KMS-11 (cell line): ENCODE measurements at regions not wholly inside any gene's neighbourhood (a gene's known extent, or its start where the extent isn't known, plus 50 kb on each side); places are given as distances from the start of the nearest gene placed in this dataset.

Experiments
- H2AFZ ChIP-seq: fragments of 200-600 bp; sonication (generic); 2 replicates; pipeline ENCODE4 v1.6.1; 2016; ENCODE audit warnings: antibody characterized with exemption, mixed run types, low read depth
- H3K27ac ChIP-seq: fragments of 200-600 bp; sonication (generic); 2 replicates; pipeline ENCODE4 v1.6.1; 2016; ENCODE audit warnings: mild to moderate bottlenecking, mixed run types
- H3K27me3 ChIP-seq: fragments of 200-600 bp; sonication (generic); 2 replicates; pipeline ENCODE4 v1.6.1; 2017; ENCODE audit warnings: mild to moderate bottlenecking, low read depth, mixed run types, moderate library complexity; ENCODE audit not compliant: insufficient read depth
- H3K36me3 ChIP-seq: fragments of 200-600 bp; sonication (generic); 2 replicates; pipeline ENCODE4 v1.6.1; 2017; ENCODE audit warnings: mild to moderate bottlenecking, mixed run types; ENCODE audit not compliant: insufficient read depth
- H3K4me1 ChIP-seq: fragments of 200-600 bp; sonication (generic); 2 replicates; pipeline ENCODE4 v1.6.1; 2016; ENCODE audit warnings: mild to moderate bottlenecking, low read depth, mixed run types; ENCODE audit not compliant: poor library complexity, severe bottlenecking
- H3K4me2 ChIP-seq: fragments of 200-600 bp; sonication (generic); 2 replicates; pipeline ENCODE4 v1.7.0; 2016; ENCODE audit warnings: mild to moderate bottlenecking, mixed run types
- H3K4me3 ChIP-seq: fragments of 200-600 bp; sonication (generic); IDR thresholded peaks from 2 replicates; pipeline ENCODE4 v1.6.1; 2017; ENCODE audit warnings: low read depth, low read length, mixed read lengths; ENCODE audit not compliant: insufficient read depth
- H3K79me2 ChIP-seq: fragments of 200-600 bp; sonication (generic); 2 replicates; pipeline ENCODE4 v1.6.1; 2016; ENCODE audit warnings: low read depth, mixed run types; ENCODE audit not compliant: insufficient read depth
- H3K9ac ChIP-seq: fragments of 200-600 bp; sonication (generic); 2 replicates; pipeline ENCODE4 v1.6.1; 2016; ENCODE audit warnings: mild to moderate bottlenecking, mixed run types
- H4K20me1 ChIP-seq: fragments of 200-600 bp; sonication (generic); 2 replicates; pipeline ENCODE4 v1.6.1; 2016; ENCODE audit warnings: mild to moderate bottlenecking, mixed run types; ENCODE audit not compliant: insufficient read depth
- TF ChIP-seq, protein P1 (sequence below): fragments of 200-600 bp; sonication (generic); conservative IDR thresholded peaks from 2 replicates; pipeline ENCODE4 v1.6.1; 2017; ENCODE audit warnings: low read depth, mild to moderate bottlenecking, antibody characterized with exemption, low read length, moderate library complexity, mixed read lengths

DNA sequence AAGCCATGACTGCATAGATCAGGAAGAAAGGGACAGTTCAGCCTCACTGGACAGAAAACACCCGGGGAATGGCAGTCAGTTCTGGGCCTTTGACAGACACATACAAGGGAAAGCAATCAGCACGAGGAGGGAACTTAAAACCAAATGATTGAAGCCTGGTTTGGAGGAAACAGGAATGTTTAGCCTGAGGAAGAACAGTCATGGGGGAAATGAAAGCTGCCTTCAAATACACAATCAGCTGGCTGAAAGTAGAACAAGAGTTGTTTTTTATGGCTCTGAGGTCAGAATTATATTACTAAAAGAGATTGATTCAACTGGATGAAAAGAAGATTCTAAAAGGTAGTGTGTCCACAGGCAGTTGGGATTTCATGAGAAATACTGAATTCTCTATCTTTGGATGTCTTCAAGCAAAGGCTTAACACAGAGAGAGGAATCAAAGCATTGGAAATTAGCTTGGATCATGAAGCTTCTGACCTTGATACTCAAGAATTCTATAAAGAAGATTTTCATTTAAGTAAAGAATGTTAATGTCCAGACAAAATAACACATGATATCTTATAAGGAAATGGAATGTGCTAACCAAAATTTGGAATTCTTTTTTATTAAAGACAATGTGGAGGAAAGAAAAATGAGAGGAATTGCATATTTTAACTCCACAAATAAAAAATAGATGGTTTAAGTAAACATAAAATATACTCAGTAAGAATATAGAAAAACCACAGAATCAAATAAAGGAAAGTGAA lies 216.6 kb downstream of the IBTK start:
- no peak overlapping the region for H2AFZ ChIP-seq

DNA sequence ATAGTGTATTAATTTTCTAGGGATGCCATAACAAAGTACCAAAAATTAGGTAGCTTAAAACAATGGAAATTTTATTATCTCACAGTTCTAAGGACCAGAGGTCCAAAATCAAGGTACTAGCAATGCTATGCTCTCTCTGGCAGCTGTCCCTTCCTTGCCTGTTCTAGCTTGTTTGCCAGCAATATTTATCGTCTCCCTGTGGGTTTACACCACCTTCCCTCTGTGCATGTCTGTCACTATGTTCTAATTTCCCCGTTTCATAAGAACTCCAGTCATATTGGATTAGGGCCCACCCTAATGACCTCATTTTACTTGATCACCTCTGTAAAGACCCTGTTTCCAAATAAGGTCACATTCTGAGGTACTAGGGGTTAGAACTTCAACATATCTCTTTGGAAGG lies 217.2 kb downstream of the IBTK start:
- Histone ChIP-seq H3K36me3 (no peaks in the 10 kb centered on the region), H4K20me1 (no peaks in the 10 kb centered on the region), H3K27ac (no peak overlapping the region), H3K4me1 (no peaks in the 10 kb centered on the region), H3K27me3 (no peaks in the 10 kb centered on the region), H2AFZ (no peak overlapping the region), H3K9ac (no peak overlapping the region), H3K4me2 (no peak overlapping the region), H3K4me3 (no peak overlapping the region), H3K79me2 (no peaks in the 10 kb centered on the region)
- TF ChIP-seq, protein P1, sequence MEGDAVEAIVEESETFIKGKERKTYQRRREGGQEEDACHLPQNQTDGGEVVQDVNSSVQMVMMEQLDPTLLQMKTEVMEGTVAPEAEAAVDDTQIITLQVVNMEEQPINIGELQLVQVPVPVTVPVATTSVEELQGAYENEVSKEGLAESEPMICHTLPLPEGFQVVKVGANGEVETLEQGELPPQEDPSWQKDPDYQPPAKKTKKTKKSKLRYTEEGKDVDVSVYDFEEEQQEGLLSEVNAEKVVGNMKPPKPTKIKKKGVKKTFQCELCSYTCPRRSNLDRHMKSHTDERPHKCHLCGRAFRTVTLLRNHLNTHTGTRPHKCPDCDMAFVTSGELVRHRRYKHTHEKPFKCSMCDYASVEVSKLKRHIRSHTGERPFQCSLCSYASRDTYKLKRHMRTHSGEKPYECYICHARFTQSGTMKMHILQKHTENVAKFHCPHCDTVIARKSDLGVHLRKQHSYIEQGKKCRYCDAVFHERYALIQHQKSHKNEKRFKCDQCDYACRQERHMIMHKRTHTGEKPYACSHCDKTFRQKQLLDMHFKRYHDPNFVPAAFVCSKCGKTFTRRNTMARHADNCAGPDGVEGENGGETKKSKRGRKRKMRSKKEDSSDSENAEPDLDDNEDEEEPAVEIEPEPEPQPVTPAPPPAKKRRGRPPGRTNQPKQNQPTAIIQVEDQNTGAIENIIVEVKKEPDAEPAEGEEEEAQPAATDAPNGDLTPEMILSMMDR = no peak

More for the DNA sequence above, 216.6 kb downstream of the IBTK start:
- Histone ChIP-seq H3K9ac (no peak overlapping the region), H3K27ac (no peak overlapping the region), H3K36me3 (no peaks in the 10 kb centered on the region), H3K4me1 (no peaks in the 10 kb centered on the region), H3K4me3 (no peak overlapping the region), H3K27me3 (no peaks in the 10 kb centered on the region), H3K79me2 (no peaks in the 10 kb centered on the region), H4K20me1 (no peaks in the 10 kb centered on the region), H3K4me2 (no peak overlapping the region)
- TF ChIP-seq, protein P1 = no peak

DNA sequence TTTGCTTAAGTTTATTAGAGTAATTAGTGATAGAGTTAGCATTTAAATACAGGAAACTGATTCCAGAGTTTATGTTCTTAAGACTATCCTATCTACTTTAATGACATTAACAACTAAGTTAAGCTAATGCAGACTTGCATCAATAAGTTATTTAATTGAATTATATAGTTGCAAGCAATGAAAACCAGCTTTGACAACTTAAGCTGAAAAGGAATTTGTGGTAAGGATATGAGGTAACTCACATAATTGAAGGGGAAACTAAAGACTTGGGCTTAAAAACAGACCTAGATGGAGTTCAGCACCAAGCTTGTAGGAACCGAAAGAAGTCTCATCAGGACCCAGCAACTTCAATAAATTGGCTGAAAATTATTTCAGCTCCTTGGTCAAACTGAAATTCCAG lies 222.3 kb downstream of the IBTK start:
- Histone ChIP-seq H3K4me2 (no peak overlapping the region), H3K79me2 (no peaks in the 10 kb centered on the region), H3K9ac (no peak overlapping the region), H2AFZ (no peak overlapping the region), H3K36me3 (no peaks in the 10 kb centered on the region), H3K4me1 (no peaks in the 10 kb centered on the region), H3K27ac (no peak overlapping the region), H3K4me3 (no peak overlapping the region), H4K20me1 (no peaks in the 10 kb centered on the region), H3K27me3 (no peaks in the 10 kb centered on the region)
- TF ChIP-seq, protein P1 = no peak

DNA sequence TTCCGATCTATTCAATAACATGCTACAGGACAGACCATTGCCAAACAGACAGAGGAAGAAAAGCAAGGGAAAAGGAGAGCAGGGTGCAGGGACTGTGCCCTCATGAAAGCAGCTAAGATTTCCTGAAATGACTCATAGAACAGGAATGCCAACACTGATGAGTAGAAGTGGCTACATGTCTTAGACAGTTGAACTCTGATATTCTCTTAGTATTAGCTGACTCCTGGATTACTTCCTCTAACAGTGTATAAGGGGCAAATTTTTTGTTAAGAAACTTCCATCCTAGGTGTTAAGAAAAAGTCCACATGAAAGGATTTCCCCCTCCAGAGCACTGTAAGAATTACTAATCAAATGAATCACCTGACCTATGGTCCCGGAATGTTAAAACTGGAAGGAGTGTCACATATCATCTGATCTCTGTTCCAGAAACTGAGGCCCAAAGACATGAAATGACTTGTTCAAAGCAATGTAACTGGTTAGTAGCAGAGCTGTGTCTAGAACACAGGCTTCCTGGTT lies 224.9 kb downstream of the IBTK start:
- TF ChIP-seq, protein P1 = no peak
- no peak overlapping the region for H3K27ac ChIP-seq
- H3K4me2 ChIP-seq = no peak overlapping the region
- no peaks in the 10 kb centered on the region for H3K79me2 ChIP-seq
- no peaks in the 10 kb centered on the region for H3K36me3 ChIP-seq
- H3K9ac ChIP-seq = no peak overlapping the region
- H3K4me3 ChIP-seq = no peak overlapping the region
- no peaks in the 10 kb centered on the region for H4K20me1 ChIP-seq
- no peaks in the 10 kb centered on the region for H3K27me3 ChIP-seq
- no peaks in the 10 kb centered on the region for H3K4me1 ChIP-seq
- H2AFZ ChIP-seq = no peak overlapping the region
